Astrocyte (in vitro differentiated cells and primary cell): ENCODE measurements at regions not wholly inside any gene's neighbourhood (a gene's known extent, or its start where the extent isn't known, plus 50 kb on each side); places are given as distances from the start of the nearest gene placed in this dataset.

Source experiments
- CTCF ChIP-seq: IDR thresholded peaks from 2 replicates; pipeline ENCODE4 v1.5.1; 2011; ENCODE audit warnings: low read depth, mild to moderate bottlenecking, inconsistent platforms, low read length, moderate library complexity; ENCODE audit not compliant: insufficient read depth
- EZH2 ChIP-seq: IDR thresholded peaks from 2 replicates; pipeline ENCODE4 v1.6.1; 2012; ENCODE audit warnings: mild to moderate bottlenecking, low read length, inconsistent platforms; ENCODE audit not compliant: insufficient read depth

DNA sequence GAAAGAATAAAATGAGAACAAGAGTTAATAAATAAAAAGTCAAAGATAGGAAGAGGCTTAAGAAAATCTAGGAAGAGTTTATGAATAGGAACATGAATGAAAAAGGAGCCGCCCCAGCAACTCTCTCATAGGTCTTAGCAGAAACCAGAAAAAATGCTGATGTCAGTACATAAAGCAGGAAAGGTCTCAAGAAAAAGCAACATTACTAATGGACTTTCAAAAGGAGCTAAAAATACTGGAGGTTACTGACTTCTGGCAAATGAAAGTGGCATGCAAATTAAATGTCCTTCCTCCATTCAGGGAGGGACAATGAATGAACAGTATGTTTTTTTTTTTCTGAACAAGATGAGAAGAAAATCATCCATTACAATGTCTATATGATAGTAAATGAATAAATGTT is 387.6 kb downstream of the BRINP2 start:
- no peak for TF ChIP-seq CTCF
- no peak for TF ChIP-seq EZH2
